GM12878 (cell line): ENCODE measurements at regions not wholly inside any gene's neighbourhood (a gene's known extent, or its start where the extent isn't known, plus 50 kb on each side); places are given as distances from the start of the nearest gene placed in this dataset.

ENCODE experiments used
- CBFB ChIP-seq: IDR thresholded peaks from 2 replicates; pipeline ENCODE4 v1.6.1; 2016; ENCODE audit warnings: antibody characterized with exemption, low read depth
- CHD1 ChIP-seq: IDR thresholded peaks from 2 replicates; pipeline ENCODE4 v1.6.1; 2012; ENCODE audit warnings: low read depth, low read length, improper control_type of control experiment
- CHD2 ChIP-seq: IDR thresholded peaks from 2 replicates; pipeline ENCODE4 v1.6.1; 2011; ENCODE audit warnings: low read depth, low read length, improper control_type of control experiment, borderline replicate concordance
- CHD4 ChIP-seq: fragments of 200-600 bp; sonication (generic); IDR thresholded peaks from 2 replicates; pipeline ENCODE4 v1.6.1; 2016; ENCODE audit warnings: mild to moderate bottlenecking
- CTCF ChIP-seq, 3 experiments: IDR thresholded peaks in 2 of 3; conservative IDR thresholded peaks in 1 of 3; 2 replicates each; pipeline ENCODE4 v1.5.1; 2011; ENCODE audit warnings: low read depth in 3 of 3, low read length in 3 of 3, mild to moderate bottlenecking in 3 of 3, control low read depth in 2 of 3, moderate library complexity in 2 of 3, inconsistent platforms in 1 of 3, mixed read lengths in 1 of 3; ENCODE audit not compliant: control insufficient read depth in 2 of 3, insufficient read depth in 1 of 3; ENCODE audit errors: extremely low read depth in 1 of 3
- ETV6 ChIP-seq, 2 experiments: fragments of 450-650 bp in 1 of 2; IDR thresholded peaks in 1 of 2; conservative IDR thresholded peaks in 1 of 2; 2 replicates each; pipeline ENCODE4 v1.6.1; 2014; ENCODE audit warnings: antibody characterized with exemption in 1 of 2, borderline replicate concordance in 1 of 2, low read depth in 1 of 2, mild to moderate bottlenecking in 1 of 2, moderate library complexity in 1 of 2
- MAX ChIP-seq: IDR thresholded peaks from 2 replicates; pipeline ENCODE4 v1.6.1; 2012; ENCODE audit warnings: low read depth, low read length, improper control_type of control experiment
- NFYB ChIP-seq: IDR thresholded peaks from 2 replicates; pipeline ENCODE4 v1.6.1; 2011; ENCODE audit warnings: low read depth, mild to moderate bottlenecking, low read length, improper control_type of control experiment, moderate library complexity; ENCODE audit not compliant: insufficient read depth
- POLR2A ChIP-seq: IDR thresholded peaks from 2 replicates; pipeline ENCODE4 v1.6.1; 2011; ENCODE audit warnings: low read depth, mild to moderate bottlenecking, low read length
- POLR2AphosphoS5 ChIP-seq: IDR thresholded peaks from 2 replicates; pipeline ENCODE4 v1.6.1; 2011; ENCODE audit warnings: mild to moderate bottlenecking, low read length, inconsistent platforms
- TARDBP ChIP-seq: IDR thresholded peaks from 2 replicates; pipeline ENCODE4 v1.6.1; 2016; ENCODE audit warnings: borderline replicate concordance
- ZNF24 ChIP-seq: fragments of 450-650 bp; IDR thresholded peaks from 2 replicates; pipeline ENCODE4 v1.6.1; 2017; ENCODE audit warnings: antibody characterized with exemption, mild to moderate bottlenecking
- TF ChIP-seq, protein P1 (sequence below): fragments of 450-650 bp; IDR thresholded peaks from 2 replicates; pipeline ENCODE4 v1.6.1; 2017; ENCODE audit warnings: mild to moderate bottlenecking

- TF ChIP-seq CHD4: no peak
- TF ChIP-seq CHD2: no peak
- TF ChIP-seq, protein P1, sequence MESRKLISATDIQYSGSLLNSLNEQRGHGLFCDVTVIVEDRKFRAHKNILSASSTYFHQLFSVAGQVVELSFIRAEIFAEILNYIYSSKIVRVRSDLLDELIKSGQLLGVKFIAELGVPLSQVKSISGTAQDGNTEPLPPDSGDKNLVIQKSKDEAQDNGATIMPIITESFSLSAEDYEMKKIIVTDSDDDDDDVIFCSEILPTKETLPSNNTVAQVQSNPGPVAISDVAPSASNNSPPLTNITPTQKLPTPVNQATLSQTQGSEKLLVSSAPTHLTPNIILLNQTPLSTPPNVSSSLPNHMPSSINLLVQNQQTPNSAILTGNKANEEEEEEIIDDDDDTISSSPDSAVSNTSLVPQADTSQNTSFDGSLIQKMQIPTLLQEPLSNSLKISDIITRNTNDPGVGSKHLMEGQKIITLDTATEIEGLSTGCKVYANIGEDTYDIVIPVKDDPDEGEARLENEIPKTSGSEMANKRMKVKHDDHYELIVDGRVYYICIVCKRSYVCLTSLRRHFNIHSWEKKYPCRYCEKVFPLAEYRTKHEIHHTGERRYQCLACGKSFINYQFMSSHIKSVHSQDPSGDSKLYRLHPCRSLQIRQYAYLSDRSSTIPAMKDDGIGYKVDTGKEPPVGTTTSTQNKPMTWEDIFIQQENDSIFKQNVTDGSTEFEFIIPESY: no peak
- no peak for TF ChIP-seq POLR2AphosphoS5
- TF ChIP-seq TARDBP: no peak
- TF ChIP-seq CBFB: no peak
- no peak for TF ChIP-seq CTCF (IDR thresholded peaks at IDR 0.05 in 2 of 3, conservative IDR thresholded peaks at IDR 0.05 in 1 of 3; ENCODE audit: control insufficient read depth in 2 of 3, extremely low read depth in 1 of 3, insufficient read depth in 1 of 3, low read depth in 3 of 3, low read length in 3 of 3)
- no peak for TF ChIP-seq MAX
- no peak for TF ChIP-seq ZNF24
- no peak for TF ChIP-seq ETV6 (conservative IDR thresholded peaks at IDR 0.05 in 1 of 2, IDR thresholded peaks at IDR 0.05 in 1 of 2; ENCODE audit: borderline replicate concordance in 1 of 2, low read depth in 1 of 2)
- TF ChIP-seq NFYB: no peak
- TF ChIP-seq CHD1: no peak
- no peak for TF ChIP-seq POLR2A
Measured at GRCh38 chr2:220079595-220079994, 452.2 kb downstream of the SLC4A3 start.
